SK-N-SH treated with all-trans-retinoic acid at 6 μM for 48 hours (cell line): ENCODE measurements at regions not wholly inside any gene's neighbourhood (a gene's known extent, or its start where the extent isn't known, plus 50 kb on each side); places are given as distances from the start of the nearest gene placed in this dataset.

Source experiments
- ARNTL ChIP-seq: fragments of 450-650 bp; formaldehyde crosslinking; IDR thresholded peaks from 2 replicates; pipeline ENCODE4 v1.5.0; 2020; ENCODE audit warnings: low read depth, mild to moderate bottlenecking, moderate library complexity, borderline replicate concordance
- BACH2 ChIP-seq: fragments of 250-450 bp; sonication (Bioruptor Pico); IDR thresholded peaks from 2 replicates; pipeline ENCODE4 v1.9.0; 2021; ENCODE audit warnings: mild to moderate bottlenecking, borderline replicate concordance
- CREB5 ChIP-seq: fragments of 250-450 bp; sonication (Bioruptor Pico); IDR thresholded peaks from 2 replicates; pipeline ENCODE4 v1.5.1; 2020; ENCODE audit warnings: low read depth, mild to moderate bottlenecking, moderate library complexity
- OSR1 ChIP-seq: fragments of 250-450 bp; sonication (Bioruptor Pico); IDR thresholded peaks from 2 replicates; pipeline ENCODE4 v1.8.0; 2022; ENCODE audit warnings: moderate library complexity, mild to moderate bottlenecking, inconsistent platforms
- PATZ1 ChIP-seq: fragments of 250-450 bp; sonication (Bioruptor Pico); IDR thresholded peaks from 2 replicates; pipeline ENCODE4 v1.8.0; 2020; ENCODE audit warnings: mild to moderate bottlenecking, moderate library complexity, borderline replicate concordance
- PPARA ChIP-seq: fragments of 250-450 bp; sonication (Bioruptor Pico); IDR thresholded peaks from 2 replicates; pipeline ENCODE4 v1.5.0; 2020; ENCODE audit warnings: mild to moderate bottlenecking, borderline replicate concordance
- RARB ChIP-seq: fragments of 250-450 bp; sonication (Bioruptor Pico); IDR thresholded peaks from 2 replicates; pipeline ENCODE4 v1.8.0; 2021; ENCODE audit warnings: mild to moderate bottlenecking, moderate library complexity
- TSHZ2 ChIP-seq: fragments of 250-450 bp; sonication (Bioruptor Pico); IDR thresholded peaks from 2 replicates; pipeline ENCODE4 v1.5.0; 2020; ENCODE audit warnings: mild to moderate bottlenecking, moderate library complexity
- ZFP3 ChIP-seq: fragments of 250-450 bp; sonication (Bioruptor Pico); IDR thresholded peaks from 2 replicates; pipeline ENCODE4 v1.5.0; 2020; ENCODE audit warnings: mild to moderate bottlenecking, moderate library complexity
- ZNF565 ChIP-seq: fragments of 450-650 bp; formaldehyde crosslinking; conservative IDR thresholded peaks from 2 replicates; pipeline ENCODE4 v1.5.0; 2020; ENCODE audit warnings: low read depth, mild to moderate bottlenecking, moderate library complexity

- no peak for TF ChIP-seq PATZ1 (CRISPR knock-in tag)
- no peak for TF ChIP-seq PPARA
- no peak for TF ChIP-seq RARB (CRISPR knock-in tag)
- no peak for TF ChIP-seq BACH2 (CRISPR knock-in tag)
- TF ChIP-seq ARNTL (CRISPR knock-in tag), result no peak
- no peak for TF ChIP-seq CREB5 (CRISPR knock-in tag)
- no peak for TF ChIP-seq ZFP3 (CRISPR knock-in tag)
- TF ChIP-seq TSHZ2, result no peak
- no peak for TF ChIP-seq OSR1
- no peak for TF ChIP-seq ZNF565 (CRISPR knock-in tag)
These were observed 384.3 kb upstream of the ID2 start for GRCh38 chr2:8297376-8298231.
